SK-N-DZ (cell line): ENCODE measurements at regions not wholly inside any gene's neighbourhood (a gene's known extent, or its start where the extent isn't known, plus 50 kb on each side); places are given as distances from the start of the nearest gene placed in this dataset.
A peak's percentile ranks its signal among the peaks of the same experiment; 100 is the strongest.
"Not testable (repeated sequence)": the region's sequence is repeated elsewhere in the genome, so short reads cannot be mapped to it uniquely, and the experiment has no call there.

Source experiments
- DNase-seq: peaks from one replicate; pipeline ENCODE4 v3.0.0-alpha.2; 2015; ENCODE audit warnings: low spot score

GRCh38 chr15:35987056-35987455 lies 441.1 kb upstream of the DPH6 start:
- no peak for DNase-seq

GRCh38 chr15:35991386-35991785 lies 445.4 kb upstream of the DPH6 start:
- no peak for DNase-seq

GRCh38 chr15:35992791-35993190 lies 446.8 kb upstream of the DPH6 start:
- no peak for DNase-seq

GRCh38 chr15:35993196-35993595 lies 447.2 kb upstream of the DPH6 start:
- no peak for DNase-seq

- DNase-seq: no peak
Observed at GRCh38 chr15:35994876-35995275, 448.9 kb upstream of the DPH6 start.

GRCh38 chr15:35998663-35999602 lies 453.0 kb upstream of the DPH6 start:
- DNase-seq: no peak

GRCh38 chr15:36004891-36005490 lies 459.0 kb upstream of the DPH6 start:
- DNase-seq: no peak

GRCh38 chr15:36005542-36005941 lies 459.6 kb upstream of the DPH6 start:
- peak; percentile 52 for DNase-seq

GRCh38 chr15:36007699-36008098 lies 461.7 kb upstream of the DPH6 start:
- no peak for DNase-seq

GRCh38 chr15:36008719-36009118 lies 462.8 kb upstream of the DPH6 start:
- no peak for DNase-seq

GRCh38 chr15:36024031-36024688 lies 478.2 kb upstream of the DPH6 start:
- DNase-seq: no peak

- DNase-seq: no peak
Observed at GRCh38 chr15:36026627-36027283, 480.8 kb upstream of the DPH6 start.

- DNase-seq: no peak
Observed at GRCh38 chr15:36029606-36030210, 483.7 kb upstream of the DPH6 start.

- DNase-seq: no peak
Observed at GRCh38 chr15:36039996-36040572, 494.1 kb upstream of the DPH6 start.

GRCh38 chr15:36047018-36047716 lies 501.2 kb upstream of the DPH6 start:
- DNase-seq: not testable (repeated sequence)

GRCh38 chr15:36050899-36051298 lies 504.9 kb upstream of the DPH6 start:
- peak; percentile 6 for DNase-seq

GRCh38 chr15:36052641-36053040 lies 506.7 kb upstream of the DPH6 start:
- DNase-seq: peak; percentile 6

- DNase-seq: no peak
Observed at GRCh38 chr15:36053746-36054145, 507.8 kb upstream of the DPH6 start.

- DNase-seq: no peak
Observed at GRCh38 chr15:36059596-36059995, 513.6 kb upstream of the DPH6 start.

GRCh38 chr15:36062357-36062756 lies 516.4 kb upstream of the DPH6 start:
- no peak for DNase-seq

- DNase-seq: no peak
Observed at GRCh38 chr15:36066757-36067156, 512.7 kb upstream of the CDIN1 start.
